ELF-1 (cell line): ENCODE measurements at regions not wholly inside any gene's neighbourhood (a gene's known extent, or its start where the extent isn't known, plus 50 kb on each side); places are given as distances from the start of the nearest gene placed in this dataset.
A peak's percentile ranks its signal among the peaks of the same experiment; 100 is the strongest.

ENCODE experiments used
- DNase-seq: peaks from one replicate; pipeline ENCODE4 v3.0.0-alpha.2; 2016; ENCODE audit warnings: low read depth, low spot score

GRCh38 chr10:112027731-112028280 lies 155.8 kb downstream of the GPAM start:
- DNase-seq = no peak

GRCh38 chr10:112030431-112030830 lies 153.1 kb downstream of the GPAM start:
- DNase-seq = no peak

GRCh38 chr10:112039823-112040222 lies 143.7 kb downstream of the GPAM start:
- no peak for DNase-seq

- DNase-seq = no peak
Observed at GRCh38 chr10:112040696-112041095, 142.9 kb downstream of the GPAM start.

GRCh38 chr10:112045938-112046337 lies 137.6 kb downstream of the GPAM start:
- no peak for DNase-seq

- DNase-seq = no peak
Observed at GRCh38 chr10:112047674-112048073, 135.9 kb downstream of the GPAM start.

DNA sequence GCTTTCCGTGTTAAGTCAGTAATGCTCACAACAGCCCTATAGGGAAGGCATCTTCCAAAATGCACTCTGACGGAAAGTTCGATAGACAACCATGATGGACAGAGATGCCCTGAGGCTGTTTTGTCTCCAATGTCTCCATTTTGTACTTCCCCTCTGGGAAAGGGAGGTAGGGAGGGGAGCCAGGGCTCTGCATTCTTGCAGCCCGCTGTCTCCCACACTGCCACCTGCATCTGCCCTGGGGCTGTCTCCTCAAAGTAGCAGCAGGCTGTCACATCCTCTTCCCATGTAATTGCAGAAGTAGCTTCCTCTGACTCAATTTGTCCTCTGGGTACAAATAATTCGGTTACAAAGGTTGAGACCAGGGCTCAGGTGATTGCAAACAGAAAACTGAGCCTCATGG lies 131.4 kb downstream of the GPAM start:
- peak; percentile 72 for DNase-seq

DNA sequence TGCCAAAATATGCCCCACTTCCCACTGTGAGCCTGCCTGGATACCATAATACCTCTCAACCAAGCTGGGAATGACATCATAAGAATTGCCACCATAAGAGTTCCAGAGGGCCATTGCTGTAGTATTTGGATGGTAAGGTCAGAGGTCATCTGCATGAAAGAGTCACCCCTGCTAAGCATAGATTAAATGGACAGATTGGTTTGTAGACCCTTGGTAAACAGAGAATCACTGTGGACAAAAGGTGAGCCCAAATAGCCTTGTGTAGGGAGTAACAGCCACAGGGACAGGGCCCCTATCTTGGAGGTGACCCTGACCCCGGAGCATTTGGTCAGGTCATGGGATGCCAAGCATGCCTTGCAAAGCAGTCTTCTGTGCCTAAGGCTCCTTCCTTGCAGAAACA lies 129.7 kb downstream of the GPAM start:
- no peak for DNase-seq

DNA sequence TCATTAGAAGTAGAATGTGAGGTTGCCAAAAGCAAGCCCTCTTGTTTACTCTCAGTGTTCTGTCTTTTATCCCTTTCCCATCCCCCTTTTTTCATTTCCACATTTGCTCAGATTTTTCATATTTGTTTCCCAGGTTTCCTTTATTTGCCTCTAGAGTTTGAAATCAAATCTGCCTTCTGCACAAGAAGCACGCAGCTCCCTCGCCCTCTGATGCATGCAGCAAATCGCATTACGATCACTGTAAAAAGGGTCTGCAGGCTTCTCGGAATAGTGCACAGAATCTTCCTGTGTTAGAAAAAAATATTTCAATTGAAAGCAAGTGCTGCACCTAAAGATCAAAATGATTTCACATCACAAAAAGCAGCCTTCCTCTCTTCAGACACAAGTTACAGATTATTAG lies 129.0 kb downstream of the GPAM start:
- no peak for DNase-seq

GRCh38 chr10:112057072-112057471 lies 126.5 kb downstream of the GPAM start:
- DNase-seq = no peak

DNA sequence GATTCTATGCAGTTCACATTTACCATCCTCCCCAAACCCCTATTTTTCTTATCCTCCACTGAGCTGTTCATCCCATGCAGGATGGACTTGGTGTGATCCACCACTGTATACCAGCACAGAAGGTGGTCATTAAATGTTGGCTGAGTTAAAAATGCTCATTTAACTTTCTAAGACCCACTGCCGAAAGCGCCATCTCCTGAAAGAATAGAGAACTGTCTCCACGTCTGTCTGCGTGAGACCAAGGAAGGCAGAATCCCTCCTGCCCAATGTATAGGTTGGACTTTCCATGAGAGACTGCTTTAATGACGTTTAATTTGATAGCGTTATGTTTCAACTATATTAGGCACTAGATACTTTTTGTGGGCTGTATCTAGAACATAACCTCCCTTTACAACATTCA lies 124.3 kb downstream of the GPAM start:
- DNase-seq = no peak

DNA sequence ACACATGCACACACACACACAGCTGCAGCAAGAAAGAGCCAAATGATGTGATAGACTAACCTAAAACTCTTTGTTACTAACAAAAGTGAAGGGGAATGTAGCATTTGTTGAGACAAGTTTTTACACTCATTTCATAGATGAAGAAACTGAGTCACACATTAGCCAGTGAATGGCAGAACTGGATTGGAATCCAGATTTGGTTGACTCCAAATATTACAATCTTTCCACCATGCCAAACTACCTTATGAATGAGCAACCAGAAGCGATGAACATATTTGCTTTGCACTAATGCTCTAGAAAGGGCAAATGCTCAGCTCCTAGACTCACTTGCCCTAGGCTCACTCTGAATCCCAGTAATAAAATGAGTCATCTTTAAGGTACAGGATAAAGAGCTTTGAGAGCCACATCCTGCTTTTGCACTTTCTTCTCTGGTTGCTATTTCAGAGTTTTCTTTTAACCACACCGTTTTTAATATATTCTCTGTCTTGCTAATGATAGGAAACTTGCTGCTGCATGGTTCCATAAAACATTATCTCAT lies 111.9 kb downstream of the GPAM start:
- DNase-seq = no peak

DNA sequence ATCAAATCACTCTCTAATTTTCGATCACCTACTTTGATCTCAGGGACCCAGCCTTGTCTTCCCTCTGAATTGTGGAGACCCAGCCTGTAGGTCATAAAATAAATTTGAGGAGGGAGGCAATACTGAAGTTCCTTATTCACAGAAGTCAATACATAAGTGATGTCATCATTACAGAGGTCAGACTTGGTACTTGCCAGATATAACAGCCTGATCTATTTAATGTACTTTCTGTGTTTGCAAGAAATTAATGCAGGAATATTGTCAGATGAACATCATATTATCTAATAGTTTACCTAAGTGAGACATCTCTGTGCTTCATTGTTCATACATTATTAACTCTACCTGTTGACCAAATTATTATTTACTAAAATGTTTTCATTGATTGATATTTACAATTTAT lies 105.6 kb downstream of the GPAM start:
- no peak for DNase-seq

DNA sequence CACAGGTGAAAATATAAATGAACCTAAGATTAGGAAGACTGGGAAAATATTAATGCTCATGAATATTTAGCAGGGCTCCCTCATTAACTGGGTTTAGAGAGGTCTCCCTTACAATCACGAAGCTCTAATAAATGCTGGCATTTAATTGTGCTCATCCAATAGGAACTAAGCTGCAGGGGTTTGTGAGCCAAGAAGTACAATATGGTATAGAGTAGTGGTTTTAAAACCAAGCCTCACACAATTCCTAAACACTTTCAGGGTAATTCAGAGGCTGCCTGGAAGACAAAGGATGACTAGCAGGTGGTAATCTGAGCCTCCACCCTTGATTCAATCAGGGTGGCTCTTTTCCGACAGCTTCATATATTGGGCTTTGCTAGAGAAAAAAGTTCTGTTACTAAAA lies 103.3 kb downstream of the GPAM start:
- no peak for DNase-seq

DNA sequence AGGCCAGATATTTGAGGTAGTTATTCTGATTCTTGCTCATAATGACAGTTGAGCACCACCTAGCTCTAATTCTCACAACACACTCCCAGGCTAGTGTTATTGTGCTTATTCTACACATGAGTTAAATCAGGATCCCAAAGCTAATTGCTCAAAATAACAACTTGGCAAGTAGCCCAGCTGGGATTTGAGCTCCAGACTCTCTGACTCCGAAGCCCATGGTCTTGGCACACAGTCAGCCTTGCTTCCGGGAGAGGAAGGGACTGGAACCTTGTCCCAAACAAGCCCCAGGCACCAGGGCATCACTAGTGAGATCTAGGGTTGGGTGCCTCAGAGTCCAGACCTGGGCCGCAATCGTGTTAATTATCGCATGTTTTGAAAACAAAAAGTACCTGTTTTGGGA lies 101.4 kb downstream of the GPAM start:
- peak; percentile 14 for DNase-seq

GRCh38 chr10:112083472-112083871 lies 100.1 kb downstream of the GPAM start:
- no peak for DNase-seq

GRCh38 chr10:112087953-112088456 lies 95.6 kb downstream of the GPAM start:
- no peak for DNase-seq

DNA sequence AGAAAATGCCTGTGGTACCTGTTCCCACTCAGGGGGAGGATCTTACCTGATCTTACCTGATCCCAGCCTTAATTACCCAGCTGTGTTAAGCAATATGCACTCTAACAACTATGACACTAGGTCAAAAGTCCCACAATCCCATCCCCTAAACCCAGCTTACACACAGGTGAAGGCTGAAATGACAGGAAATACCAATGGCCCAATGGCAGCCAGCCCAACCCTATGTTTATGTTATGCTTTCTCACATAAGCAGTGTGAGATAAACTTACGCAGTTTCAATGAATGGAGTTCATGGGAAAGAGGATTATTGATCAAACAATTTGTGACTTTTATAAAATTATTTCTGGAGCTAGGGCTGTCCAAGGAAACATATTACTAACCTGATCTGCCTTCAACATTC lies 91.9 kb downstream of the GPAM start:
- no peak for DNase-seq

GRCh38 chr10:112092519-112092918 lies 91.0 kb downstream of the GPAM start:
- no peak for DNase-seq

DNA sequence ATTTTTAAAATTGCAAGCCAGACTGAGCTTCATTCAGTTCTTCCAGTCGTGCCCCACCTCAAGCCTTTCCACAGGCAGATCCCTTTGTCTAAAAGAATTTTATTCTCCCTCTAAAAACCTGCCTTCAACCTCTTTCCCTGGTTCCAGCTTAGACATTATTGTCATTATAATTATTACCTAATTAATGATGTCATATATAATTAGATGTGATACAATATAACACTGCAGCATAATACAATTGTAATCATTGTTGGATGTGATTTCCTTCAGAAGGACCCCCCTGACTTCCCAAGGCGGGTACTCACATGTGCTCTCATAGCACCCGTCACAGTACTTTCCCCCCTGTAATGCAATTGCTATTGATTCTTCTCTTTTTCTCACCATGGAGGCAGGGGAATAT lies 88.6 kb downstream of the GPAM start:
- DNase-seq = no peak

- DNase-seq = no peak
Observed at GRCh38 chr10:112095731-112096130, 87.8 kb downstream of the GPAM start.

DNA sequence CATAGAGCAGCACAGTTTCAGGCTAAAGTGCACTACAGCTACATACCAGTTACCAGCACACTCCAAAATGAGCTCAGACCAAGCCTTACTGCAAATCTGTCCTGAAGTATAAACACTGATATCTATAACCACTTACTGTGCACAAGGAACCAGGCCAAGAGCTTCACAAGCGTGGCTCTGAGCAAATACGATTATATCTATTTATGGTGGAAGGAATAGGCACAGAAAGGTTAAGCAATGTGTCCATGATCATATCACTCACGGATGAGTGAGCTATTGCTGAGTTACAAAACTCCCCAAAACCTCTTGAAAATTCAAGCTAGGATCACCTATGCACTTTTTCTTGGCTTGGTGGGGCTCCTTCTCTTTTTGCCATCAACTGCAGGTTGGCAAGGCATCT lies 84.9 kb downstream of the GPAM start:
- DNase-seq = no peak
